Osteocyte (in vitro differentiated cells): ENCODE measurements at regions not wholly inside any gene's neighbourhood (a gene's known extent, or its start where the extent isn't known, plus 50 kb on each side); places are given as distances from the start of the nearest gene placed in this dataset.

Experiments
- DNase-seq: peaks from one replicate; pipeline ENCODE4 v3.0.0; 2021; ENCODE audit warnings: mixed read lengths; ENCODE audit not compliant: unreplicated experiment; ENCODE audit errors: extremely low spot score
- H3K27ac Mint-ChIP-seq: one replicate; pipeline ENCODE4 v1.8.0; 2021; ENCODE audit warnings: mild to moderate bottlenecking, mixed read lengths; ENCODE audit not compliant: unreplicated experiment
- H3K27me3 Mint-ChIP-seq: one replicate; pipeline ENCODE4 v1.8.0; 2021; ENCODE audit warnings: mixed read lengths; ENCODE audit not compliant: unreplicated experiment
- H3K36me3 Mint-ChIP-seq: one replicate; pipeline ENCODE4 v1.8.0; 2021; ENCODE audit warnings: mixed read lengths; ENCODE audit not compliant: unreplicated experiment
- H3K4me1 Mint-ChIP-seq: one replicate; pipeline ENCODE4 v1.8.0; 2021; ENCODE audit warnings: mixed read lengths; ENCODE audit not compliant: unreplicated experiment
- H3K4me3 Mint-ChIP-seq: one replicate; pipeline ENCODE4 v1.8.0; 2021; ENCODE audit warnings: mild to moderate bottlenecking, moderate library complexity, mixed read lengths; ENCODE audit not compliant: unreplicated experiment
- H3K9me3 Mint-ChIP-seq: one replicate; pipeline ENCODE4 v1.8.0; 2021; ENCODE audit warnings: mixed read lengths; ENCODE audit not compliant: unreplicated experiment
- TF ChIP-seq, protein P1 (sequence below): fragments of 200-600 bp; sonication (generic); IDR thresholded peaks from 2 replicates; pipeline ENCODE4 v1.5.0; 2021; ENCODE audit warnings: antibody characterized with exemption, mild to moderate bottlenecking, moderate library complexity

DNA sequence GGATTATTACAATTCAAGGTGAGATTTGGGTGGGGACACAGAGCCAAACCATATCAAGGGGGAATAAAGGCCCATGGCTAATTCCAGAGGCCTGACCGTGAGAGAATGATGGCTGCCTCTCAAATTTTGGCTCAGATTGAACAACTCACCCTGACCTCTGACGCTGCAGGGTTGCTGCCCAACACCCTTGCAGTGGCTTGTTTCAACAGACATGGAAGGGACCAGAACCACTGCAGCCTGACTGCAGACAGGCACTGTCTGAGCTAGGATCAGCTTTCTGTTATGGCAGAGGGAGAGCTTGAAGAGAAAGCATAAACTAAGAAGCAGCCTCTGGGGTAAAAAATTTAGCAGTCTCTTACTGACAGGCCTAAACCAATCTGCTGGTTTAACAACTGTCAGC, 90.2 kb upstream of the GADD45A start:
- Mint-ChIP-seq H3K36me3 (no peaks in the 10 kb centered on the region), H3K9me3 (no peaks in the 10 kb centered on the region), H3K27ac (no peak overlapping the region), H3K4me3 (no peak overlapping the region), H3K27me3 (no peaks in the 10 kb centered on the region), H3K4me1 (peaks cover 5% of the 10 kb centered on the region)
- TF ChIP-seq, protein P1, sequence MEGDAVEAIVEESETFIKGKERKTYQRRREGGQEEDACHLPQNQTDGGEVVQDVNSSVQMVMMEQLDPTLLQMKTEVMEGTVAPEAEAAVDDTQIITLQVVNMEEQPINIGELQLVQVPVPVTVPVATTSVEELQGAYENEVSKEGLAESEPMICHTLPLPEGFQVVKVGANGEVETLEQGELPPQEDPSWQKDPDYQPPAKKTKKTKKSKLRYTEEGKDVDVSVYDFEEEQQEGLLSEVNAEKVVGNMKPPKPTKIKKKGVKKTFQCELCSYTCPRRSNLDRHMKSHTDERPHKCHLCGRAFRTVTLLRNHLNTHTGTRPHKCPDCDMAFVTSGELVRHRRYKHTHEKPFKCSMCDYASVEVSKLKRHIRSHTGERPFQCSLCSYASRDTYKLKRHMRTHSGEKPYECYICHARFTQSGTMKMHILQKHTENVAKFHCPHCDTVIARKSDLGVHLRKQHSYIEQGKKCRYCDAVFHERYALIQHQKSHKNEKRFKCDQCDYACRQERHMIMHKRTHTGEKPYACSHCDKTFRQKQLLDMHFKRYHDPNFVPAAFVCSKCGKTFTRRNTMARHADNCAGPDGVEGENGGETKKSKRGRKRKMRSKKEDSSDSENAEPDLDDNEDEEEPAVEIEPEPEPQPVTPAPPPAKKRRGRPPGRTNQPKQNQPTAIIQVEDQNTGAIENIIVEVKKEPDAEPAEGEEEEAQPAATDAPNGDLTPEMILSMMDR: no peak
- no peak for DNase-seq

DNA sequence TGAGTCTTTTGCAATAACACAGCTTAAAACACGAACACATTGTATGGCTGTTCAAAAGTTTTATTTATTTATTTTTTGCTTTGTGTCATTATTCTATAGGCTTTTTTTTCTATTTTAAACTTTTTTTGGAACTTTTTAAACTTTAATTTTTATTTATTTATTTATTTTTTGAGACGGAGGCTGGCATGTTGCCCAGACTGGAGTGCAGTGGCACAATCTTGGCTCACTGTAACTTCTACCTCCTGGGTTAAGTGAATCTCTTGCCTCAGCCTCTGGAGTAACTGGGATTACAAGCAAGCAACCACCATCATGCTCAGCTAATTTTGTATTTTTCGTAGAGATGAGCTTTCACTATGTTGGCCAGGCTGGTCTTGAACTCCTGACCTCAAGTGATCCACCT, 88.3 kb upstream of the GADD45A start:
- no peak for DNase-seq
- H3K4me1 Mint-ChIP-seq: no peaks in the 10 kb centered on the region
- H3K9me3 Mint-ChIP-seq: no peaks in the 10 kb centered on the region
- TF ChIP-seq, protein P1: no peak
- no peak overlapping the region for H3K4me3 Mint-ChIP-seq
- H3K36me3 Mint-ChIP-seq: no peaks in the 10 kb centered on the region
- H3K27me3 Mint-ChIP-seq: no peaks in the 10 kb centered on the region
- no peak overlapping the region for H3K27ac Mint-ChIP-seq

DNA sequence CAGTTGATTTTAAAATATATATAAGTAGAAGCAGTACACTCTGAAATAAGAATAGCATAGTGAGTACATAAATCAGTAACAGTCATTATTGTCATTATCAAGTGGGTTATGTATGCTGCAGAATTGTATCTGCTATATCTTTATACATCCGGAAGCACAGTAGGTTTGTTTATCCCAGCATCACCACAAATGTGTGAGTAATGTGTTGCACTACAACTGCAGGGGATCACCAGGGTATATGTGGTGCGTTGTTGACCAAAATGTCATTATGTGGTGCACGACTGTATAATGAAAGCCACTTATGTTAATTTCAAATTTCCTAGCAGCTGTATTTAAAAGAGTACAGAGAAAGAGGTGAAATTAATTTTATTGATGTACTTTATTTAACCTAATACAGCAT, 87.7 kb upstream of the GADD45A start:
- H3K36me3 Mint-ChIP-seq: no peaks in the 10 kb centered on the region
- no peak for DNase-seq
- no peaks in the 10 kb centered on the region for H3K4me1 Mint-ChIP-seq
- H3K9me3 Mint-ChIP-seq: peaks cover 3% of the 10 kb centered on the region
- H3K4me3 Mint-ChIP-seq: no peak overlapping the region
- no peak overlapping the region for H3K27ac Mint-ChIP-seq
- TF ChIP-seq, protein P1: no peak
- peaks cover 4% of the 10 kb centered on the region for H3K27me3 Mint-ChIP-seq

DNA sequence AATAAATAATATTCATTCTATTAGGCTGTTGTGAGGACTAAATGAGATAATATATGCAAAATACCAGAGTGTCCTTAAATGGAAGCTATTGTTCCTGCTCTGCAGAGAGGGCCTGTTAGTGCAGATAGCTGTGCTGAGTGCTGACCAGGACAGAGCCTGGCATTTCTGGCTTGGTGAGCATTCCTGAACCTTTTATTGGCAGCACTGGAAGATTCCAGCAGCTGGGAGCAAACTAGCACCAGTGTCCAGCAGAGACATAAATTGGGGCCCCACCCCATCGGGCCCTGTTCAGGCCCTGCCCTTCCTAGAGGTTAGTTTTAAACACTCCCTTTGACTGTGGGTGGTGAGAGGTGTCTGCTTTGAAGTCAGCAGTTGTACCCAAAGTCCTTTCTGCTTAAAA, 85.9 kb upstream of the GADD45A start:
- no peaks in the 10 kb centered on the region for H3K4me1 Mint-ChIP-seq

DNA sequence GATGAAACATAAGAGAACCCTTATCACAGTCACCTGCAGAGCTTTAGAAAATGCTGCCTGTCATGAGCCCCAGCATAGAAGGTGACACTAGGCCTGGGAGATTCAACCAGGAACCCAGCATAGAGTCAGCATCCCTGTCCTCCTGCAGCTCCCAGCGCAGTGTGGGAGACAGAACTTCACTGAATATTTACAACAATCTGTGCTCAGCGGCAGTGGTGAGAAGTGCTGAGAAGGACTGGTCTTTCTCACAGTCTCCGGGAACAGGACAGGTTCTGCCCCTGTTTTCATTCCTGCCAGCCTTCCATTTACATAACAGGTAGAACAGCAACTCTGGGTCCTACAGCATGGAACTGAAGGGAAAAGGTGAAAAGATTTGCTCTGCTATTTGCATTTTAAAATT, 83.5 kb upstream of the GADD45A start:
- H3K4me1 Mint-ChIP-seq: no peaks in the 10 kb centered on the region
- no peak overlapping the region for H3K4me3 Mint-ChIP-seq
- H3K36me3 Mint-ChIP-seq: no peaks in the 10 kb centered on the region
- no peak overlapping the region for H3K27ac Mint-ChIP-seq
- peaks cover 5% of the 10 kb centered on the region for H3K27me3 Mint-ChIP-seq
- peaks cover 5% of the 10 kb centered on the region for H3K9me3 Mint-ChIP-seq
- DNase-seq: no peak
- TF ChIP-seq, protein P1: no peak

More for the DNA sequence above, 85.9 kb upstream of the GADD45A start:
- H3K27me3 Mint-ChIP-seq: peaks cover 5% of the 10 kb centered on the region
- H3K27ac Mint-ChIP-seq: no peak overlapping the region
- peaks cover 5% of the 10 kb centered on the region for H3K9me3 Mint-ChIP-seq
- no peak overlapping the region for H3K4me3 Mint-ChIP-seq
- no peak for DNase-seq
- no peaks in the 10 kb centered on the region for H3K36me3 Mint-ChIP-seq
- TF ChIP-seq, protein P1: no peak
